GM19043 (cell line): ENCODE measurements at regions not wholly inside any gene's neighbourhood (a gene's known extent, or its start where the extent isn't known, plus 50 kb on each side); places are given as distances from the start of the nearest gene placed in this dataset.
"Not testable (repeated sequence)": the region's sequence is repeated elsewhere in the genome, so short reads cannot be mapped to it uniquely, and the experiment has no call there.

ENCODE experiments used
- ATAC-seq: cut with Tn5 transposase; IDR thresholded peaks from one replicate; pipeline ENCODE4 v1.9.1; 2021; ENCODE audit warnings: low read depth; ENCODE audit not compliant: unreplicated experiment

GRCh38 chr9:129547063-129547462 is 73.8 kb downstream of the C9orf50 start:
- no peak for ATAC-seq

DNA sequence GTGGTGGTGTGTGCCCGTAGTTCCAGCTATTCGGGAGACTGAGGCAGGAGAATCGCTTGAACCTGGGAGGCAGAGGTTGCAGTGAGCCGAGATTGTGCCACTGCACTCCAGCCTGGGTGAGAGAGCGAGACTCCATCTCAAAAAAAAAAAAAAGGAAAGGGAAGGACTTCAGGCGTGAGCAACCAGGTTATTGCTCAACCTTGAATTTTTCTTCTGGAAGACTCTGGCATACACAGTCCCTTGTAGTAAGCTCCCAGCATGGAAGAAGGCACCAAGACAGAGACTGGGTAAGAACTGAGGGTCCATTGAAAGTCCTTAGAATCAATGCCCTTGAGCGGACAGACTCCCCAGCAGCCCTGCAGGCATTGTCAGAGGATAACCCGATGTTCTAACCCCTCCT is 75.0 kb downstream of the C9orf50 start:
- ATAC-seq, result not testable (repeated sequence)

- no peak for ATAC-seq
Observed at GRCh38 chr9:129544761-129545160, 76.1 kb downstream of the C9orf50 start.

- no peak for ATAC-seq
Observed at GRCh38 chr9:129542741-129543140, 78.2 kb downstream of the C9orf50 start.

DNA sequence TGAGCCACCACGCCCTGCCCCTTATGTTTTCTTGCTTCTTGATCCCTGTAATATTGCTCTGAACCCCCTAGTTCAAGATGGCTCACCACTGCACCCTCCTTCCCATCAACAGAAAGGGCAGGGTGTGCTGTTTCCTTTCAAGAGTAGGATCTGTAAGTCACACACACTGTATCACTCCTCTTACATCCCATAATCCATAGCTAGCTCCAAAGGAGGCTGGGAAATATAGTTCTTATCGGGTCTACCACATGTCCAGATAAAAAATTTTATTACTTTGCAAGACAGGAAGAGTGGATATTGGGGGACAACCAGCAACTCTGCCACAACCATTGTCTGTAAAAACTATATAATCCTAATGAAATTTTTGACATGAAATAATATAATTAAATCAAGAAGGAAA is 79.6 kb downstream of the C9orf50 start:
- ATAC-seq, result no peak

DNA sequence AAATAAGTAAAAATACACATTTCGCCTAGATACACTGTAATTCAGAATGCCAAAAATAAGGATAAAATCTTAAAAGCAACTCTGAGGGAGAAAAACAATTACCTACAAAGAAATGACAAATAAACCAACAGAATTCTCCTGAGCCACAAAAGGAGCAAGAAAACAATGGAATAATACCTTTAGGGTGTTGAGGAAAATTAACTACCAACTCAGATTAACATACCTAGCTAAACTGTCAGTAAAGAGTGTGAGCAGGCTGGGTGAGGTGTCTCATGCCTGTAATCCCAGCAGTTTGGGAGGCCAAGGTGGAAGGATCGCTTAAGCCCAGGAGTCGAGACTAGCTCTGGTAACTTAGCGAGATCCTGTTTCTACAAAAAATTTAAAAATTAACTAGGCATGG is 81.5 kb downstream of the C9orf50 start:
- ATAC-seq, result no peak

- ATAC-seq, result not testable (repeated sequence)
Observed at GRCh38 chr9:129531860-129532402, 89.0 kb downstream of the C9orf50 start.

DNA sequence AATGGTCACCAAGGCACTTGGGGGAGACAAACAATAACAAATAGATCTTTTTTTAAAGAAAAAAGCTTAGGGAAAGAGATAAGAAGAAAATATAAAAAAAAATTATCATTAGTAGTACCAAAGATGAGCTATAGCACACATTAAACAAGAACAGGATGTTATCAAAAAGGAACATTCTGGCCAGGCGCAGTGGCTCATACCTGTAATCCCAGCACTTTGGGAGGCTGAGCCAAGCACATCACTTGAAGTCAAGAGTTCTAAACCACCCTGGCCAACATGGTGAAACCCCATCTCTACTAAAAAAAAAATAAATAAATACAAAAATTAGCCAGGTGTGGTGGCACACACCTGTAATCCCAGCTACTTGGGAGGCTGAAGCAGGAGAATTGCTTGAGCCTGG is 92.9 kb downstream of the C9orf50 start:
- ATAC-seq, result not testable (repeated sequence)

DNA sequence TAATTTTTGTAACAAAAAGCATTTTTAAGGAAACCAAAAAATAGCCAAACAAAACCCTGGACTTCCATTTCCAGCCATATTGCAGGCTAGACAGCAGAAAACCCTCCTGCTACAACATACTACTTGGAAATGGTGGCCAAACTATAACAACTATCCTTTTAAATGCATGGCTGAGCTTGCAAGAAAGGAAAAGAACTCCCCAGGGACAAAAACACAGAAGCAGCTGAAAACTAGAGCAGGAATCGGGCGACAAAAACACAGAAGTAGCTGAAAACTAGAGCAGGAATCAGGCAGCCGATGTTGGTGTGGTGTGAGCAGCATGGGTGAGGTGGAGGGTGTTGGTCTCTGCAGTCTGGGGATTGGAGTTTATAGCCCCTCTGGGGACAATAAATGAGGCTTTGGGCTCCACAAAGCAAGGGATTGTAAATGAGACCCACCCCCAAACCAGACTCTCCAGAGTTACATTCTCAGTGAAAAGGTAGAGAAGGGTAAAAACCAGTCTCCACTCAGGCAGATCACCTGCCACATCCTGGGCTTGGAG is 95.2 kb downstream of the C9orf50 start:
- ATAC-seq, result no peak

DNA sequence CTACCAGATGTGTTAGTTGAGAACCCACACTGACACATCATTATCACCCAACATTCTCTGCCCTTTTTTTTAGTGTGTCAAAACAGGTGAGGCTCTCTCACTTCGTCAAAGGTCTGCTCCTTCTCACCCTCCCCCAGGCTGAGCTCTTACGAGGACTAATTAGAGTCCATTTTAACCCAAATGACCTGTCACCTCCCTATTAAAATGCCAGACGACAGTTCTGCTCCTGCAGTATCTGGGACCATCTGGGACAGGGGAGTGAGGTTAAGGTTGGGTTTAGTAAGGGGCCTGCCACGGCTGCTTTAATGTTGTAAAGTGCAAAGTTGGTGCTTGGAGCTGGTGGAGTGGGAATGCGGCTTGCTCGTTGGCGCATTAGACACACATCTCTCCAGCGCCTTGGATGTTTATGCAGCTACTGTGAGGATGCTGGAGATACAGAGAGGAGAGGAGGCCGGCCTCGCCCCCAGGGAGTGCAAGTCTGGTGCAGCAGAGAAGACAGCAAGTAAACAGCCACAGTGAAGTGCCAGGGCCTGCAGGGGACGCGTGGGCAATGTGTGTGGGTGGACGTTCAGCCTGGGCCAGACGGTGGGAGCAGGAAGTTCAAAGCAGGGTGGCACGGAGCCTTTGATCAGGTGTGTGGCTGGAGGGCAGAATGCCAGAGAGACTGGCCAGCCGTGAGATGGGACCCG is 96.2 kb downstream of the C9orf50 start:
- no peak for ATAC-seq

- no peak for ATAC-seq
Observed at GRCh38 chr9:129523943-129524581, 96.8 kb downstream of the C9orf50 start.

- no peak for ATAC-seq
Observed at GRCh38 chr9:129522351-129522750, 98.5 kb downstream of the C9orf50 start.

DNA sequence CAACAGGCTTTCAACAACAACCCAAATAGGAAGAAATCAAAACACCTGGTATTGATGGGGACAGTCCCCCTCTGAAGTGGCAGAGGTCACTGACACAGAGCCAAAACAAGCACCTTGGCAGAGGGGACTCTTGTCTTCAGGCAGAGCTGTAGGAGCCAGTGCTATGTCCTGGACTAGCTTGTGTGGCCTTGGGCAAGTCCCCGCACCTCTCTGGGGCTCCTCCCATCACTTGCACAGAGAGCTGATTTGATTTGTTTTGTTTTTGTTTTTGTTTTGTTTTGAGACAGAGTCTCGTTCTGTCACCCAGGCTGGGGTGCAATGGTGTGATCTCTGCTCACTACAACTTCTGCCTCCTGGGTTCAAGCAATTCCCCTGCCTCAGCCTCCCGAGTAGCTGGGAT is 100.8 kb downstream of the C9orf50 start:
- no peak for ATAC-seq

DNA sequence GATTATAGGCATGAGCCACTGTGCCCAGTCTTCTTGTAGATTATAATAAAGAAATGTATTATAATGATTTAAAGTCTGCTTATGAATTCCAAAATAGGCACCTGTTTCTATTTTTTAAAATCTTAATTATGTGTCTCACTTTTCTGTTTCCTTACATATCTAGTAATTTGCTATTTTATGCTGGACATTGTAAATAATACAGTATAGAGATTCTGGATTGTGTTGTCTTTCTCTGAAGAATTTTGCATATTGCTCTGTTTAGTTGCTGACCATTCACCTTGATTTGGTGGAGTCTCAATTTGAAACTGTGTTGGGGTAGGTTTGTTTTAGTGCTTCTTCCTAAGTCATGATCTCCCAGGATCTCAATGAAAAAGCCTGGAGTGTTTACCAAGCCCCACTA is 102.8 kb downstream of the C9orf50 start:
- no peak for ATAC-seq

- no peak for ATAC-seq
Observed at GRCh38 chr9:129517006-129517405, 103.9 kb downstream of the C9orf50 start.

GRCh38 chr9:129514891-129515290 is 106.0 kb downstream of the C9orf50 start:
- ATAC-seq, result no peak

DNA sequence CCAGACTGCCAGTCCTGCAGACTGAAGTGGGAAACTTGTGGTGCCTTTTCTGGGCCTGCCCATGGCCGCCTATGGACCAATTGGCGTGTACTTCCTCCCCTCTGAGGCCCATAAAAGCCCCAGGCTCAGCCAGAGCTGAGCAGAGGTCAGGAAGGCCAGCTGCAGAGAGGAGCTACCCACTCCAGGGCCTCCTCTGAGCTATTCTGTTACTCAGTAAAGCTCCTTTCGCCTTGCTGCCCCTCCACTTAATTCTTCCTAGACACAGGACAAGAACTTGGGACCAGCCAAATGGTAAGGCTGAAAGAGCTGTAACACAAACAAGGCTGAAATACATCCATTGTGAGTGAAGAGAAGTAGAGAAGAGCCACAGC is 106.4 kb downstream of the C9orf50 start:
- no peak for ATAC-seq

GRCh38 chr9:129513856-129514496 is 106.9 kb downstream of the C9orf50 start:
- no peak for ATAC-seq

GRCh38 chr9:129513282-129513681 is 107.6 kb downstream of the C9orf50 start:
- ATAC-seq, result no peak

DNA sequence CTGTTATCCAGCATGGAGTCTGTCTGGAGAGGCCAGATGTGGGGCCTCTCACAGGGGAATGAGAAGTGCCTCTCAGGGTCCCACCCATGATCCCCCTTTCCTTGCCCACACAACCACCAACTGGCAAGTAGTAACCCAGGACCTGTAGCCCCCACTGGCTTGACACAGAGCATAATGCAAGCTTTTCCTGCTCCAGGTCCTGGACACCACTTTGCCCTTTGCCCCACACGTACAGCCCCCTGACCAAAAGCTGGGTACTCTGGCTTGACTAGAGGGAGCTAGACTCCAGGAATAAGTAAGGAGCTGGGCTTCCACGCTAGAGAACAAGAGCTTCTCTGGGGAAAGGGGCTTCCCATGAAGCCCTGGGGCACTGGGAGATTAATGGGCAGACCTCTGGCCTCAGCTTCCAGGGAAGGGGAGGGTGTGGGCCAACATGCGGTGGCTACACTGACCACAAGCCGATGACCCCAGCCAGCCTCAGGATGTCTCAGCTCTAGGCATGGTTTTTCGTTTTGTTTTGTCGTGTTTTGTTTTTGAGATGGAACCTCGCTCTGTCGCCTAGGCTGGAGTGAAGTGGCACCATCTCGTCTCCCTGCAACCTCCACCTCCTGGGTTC is 109.5 kb downstream of the C9orf50 start:
- ATAC-seq, result no peak

DNA sequence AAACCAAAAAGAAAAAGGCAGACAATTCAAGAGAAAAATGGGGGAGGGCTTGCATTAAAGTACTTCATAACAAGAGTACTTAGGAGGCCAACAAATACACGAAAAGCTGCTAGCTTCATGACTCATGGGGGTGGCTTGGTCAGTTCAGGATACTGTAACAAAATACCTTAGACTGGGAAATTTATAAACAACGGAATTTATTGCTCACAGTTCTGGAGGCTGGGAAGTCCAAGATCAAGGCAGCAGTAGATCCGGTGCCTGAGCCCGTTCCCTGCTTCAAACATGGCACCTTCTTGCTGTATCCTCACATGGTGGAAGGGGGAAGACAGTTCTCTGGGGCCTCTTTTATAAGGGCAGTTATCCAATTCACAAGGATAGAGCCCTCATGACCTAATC is 111.4 kb downstream of the C9orf50 start:
- no peak for ATAC-seq
